COLO829 (cell line): ENCODE measurements at regions not wholly inside any gene's neighbourhood (a gene's known extent, or its start where the extent isn't known, plus 50 kb on each side); places are given as distances from the start of the nearest gene placed in this dataset.
"Not testable (repeated sequence)": the region's sequence is repeated elsewhere in the genome, so short reads cannot be mapped to it uniquely, and the experiment has no call there.

Experiments
- DNase-seq: peaks from one replicate; pipeline ENCODE4 v3.0.0; 2012; ENCODE audit warnings: low spot score

DNA sequence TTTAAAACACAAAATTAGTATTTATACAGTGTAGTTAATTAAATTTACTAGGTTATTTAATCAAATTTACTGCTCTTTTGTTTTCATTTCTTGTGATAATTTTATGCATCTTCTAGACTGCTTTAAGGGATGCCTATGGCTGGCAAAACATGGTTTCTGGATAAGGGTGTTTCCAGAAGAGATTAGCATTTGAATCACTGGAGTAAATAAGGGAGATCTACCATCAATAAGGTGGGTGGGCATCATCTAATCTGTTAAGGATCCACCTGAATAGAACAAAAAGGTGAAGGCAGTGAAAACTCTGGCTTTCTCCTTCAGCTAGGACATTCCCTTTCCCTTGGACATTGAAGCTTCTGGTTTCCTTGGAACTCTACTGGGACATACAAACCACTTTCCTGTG lies 146.2 kb upstream of the LAMA2 start:
- DNase-seq, result no peak

DNA sequence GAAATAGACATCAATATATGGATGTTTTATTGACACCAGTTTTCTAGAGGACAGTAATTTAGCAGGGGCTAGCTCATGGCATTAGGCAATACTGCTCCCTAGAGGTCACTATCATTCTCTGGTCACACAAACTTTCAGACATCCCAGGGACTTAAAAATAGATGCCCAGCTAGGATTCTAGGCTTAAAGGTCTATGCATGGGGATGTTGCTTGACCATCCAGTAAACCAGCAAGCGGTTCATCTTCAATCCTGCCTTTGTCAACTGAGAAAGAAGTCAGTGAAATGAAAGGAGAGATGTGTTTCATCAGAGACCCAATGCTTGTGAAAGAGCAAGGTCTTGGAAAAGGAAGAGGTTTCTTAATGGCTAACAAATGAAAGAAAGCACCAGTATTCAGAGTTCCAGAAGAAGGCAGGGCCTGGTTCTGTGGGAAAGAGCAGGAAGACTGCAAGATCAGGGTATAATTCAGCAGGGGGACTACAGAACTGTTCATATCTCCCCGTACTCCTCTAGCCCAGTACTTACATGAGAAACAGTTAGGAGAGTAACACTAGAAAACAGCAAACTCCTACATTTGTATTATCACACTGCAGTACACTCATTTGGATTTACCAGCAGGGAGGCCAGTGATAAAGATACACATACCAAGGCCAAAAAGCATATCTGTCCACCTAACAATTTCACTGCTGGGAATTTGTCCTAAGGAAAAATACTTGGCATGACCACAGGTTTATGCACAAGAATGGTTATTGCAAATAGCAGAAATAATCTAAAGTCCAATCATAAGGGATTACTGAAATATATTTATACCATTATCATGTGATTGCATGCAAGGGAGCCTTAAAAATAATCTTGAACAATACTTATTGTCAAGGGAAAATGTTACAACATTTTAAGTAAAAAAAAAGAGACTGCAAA lies 151.4 kb upstream of the LAMA2 start:
- peak; percentile 20 for DNase-seq

DNA sequence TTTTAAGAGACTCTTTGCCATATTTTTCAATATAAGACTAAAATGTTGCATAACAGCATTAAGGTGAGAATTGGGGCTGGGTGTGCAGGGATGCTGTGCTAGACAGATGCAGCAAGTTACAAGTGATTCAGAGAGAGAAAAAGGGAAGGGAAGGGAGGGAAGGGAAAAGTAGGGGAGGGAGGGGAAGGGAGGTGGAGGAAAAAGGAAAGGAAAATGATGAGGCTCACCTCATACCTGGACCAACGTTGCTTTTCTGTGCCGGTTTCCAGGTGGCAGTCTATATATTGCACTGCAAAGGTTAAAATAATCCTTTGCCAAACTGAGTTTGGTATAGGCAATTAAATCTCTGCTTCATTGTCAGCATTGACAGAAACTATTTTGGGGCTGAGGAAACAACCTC lies 155.4 kb upstream of the LAMA2 start:
- no peak for DNase-seq

DNA sequence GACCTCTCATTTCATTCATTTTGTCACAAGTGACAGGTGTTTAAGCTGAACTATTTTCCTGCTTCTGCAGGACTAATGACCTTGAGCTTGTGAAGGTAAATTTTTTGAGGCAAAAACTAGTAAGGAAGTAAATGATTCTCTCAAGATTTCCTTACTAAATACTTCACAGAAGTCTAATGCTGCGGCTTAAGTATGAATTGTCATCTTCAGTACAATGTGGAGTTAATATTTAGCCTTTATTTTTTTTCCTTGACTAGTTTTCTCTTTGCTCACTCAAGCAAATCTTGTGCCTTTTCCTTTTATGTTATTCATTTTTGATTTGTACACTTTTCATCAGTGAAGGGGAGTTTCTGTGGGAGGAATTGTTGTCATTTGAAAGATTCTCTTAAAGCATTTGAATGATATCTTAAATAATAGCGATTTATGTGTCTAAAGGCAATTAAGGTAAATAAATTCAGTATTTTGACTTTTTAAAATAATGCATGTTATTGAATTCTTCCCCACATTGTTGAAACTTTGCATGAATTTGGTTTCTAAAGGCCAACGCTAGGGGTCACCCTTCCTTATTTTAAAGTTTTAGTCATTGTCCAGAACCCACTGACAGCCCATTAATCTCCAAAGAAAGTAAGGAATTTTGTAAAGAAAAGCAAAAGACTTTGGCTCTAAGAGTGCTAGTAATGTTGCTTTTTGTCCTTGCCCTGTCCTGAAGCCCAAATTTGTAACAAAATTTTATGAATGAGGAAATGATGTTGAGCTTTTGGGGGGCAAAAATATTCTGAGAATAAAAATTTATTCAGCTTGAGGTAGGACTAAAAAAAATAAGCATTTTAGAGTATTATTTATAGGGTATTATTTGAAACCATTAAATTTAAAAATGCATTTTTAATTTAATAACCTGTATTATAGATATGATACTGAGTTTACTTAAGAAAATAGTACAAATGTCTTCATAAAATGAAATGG lies 157.4 kb upstream of the LAMA2 start:
- peak; percentile 29 for DNase-seq

DNA sequence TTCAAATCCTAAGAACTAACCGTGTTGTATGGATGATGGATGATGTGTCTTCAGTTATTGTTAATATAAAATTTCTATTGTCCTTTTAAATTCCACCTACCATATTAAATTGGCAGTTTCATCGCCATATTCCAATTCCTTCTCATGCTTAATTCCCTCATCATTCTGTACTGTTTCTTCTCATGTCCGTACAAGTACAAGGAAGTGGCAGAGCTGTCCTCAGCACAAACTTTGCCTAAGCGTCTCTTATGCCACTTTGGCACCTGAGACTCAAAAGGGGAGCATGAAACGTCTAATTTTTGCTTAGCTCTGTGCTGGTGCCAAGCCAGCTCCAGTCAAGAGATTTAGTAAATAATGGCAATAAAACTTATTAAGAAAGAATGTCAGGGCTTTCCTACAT lies 158.2 kb upstream of the LAMA2 start:
- DNase-seq, result no peak

DNA sequence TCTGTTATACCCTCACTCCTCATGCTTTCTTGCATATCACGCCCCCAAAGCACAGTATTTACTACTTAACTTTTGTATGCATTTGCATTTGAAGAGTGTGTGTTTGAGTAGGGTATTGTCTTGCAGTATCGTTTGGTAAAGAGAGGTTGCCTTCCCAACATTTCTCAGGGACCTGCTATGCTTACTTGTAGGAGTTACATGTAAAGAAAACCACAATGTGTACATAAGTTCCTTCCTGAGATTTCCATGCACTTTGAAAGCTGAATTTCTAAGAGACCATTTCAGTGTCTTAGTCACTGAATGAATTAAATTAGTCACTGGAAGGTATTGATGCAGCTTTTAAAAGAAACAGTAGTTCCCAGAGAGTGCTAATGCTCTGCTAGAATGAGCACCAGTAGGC lies 159.3 kb upstream of the LAMA2 start:
- no peak for DNase-seq

DNA sequence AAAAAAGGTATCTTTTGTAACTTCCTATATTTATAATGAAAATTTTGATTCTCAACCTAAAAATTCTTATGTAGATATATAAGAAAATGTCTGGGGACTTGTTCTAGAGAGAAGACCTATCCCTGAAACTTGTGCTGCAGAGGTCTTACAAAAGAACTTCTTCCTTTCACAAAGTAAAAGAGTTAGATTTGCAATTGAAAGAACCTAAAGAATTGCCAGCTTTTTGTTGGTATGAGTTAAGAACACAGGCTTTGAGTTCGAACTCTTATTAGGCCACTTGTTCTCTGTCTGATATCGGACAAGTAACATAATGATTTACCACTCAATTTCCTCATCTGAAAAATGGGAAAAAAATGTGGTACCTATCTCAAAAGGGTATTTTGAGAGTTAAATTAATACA lies 162.0 kb upstream of the LAMA2 start:
- DNase-seq, result no peak

DNA sequence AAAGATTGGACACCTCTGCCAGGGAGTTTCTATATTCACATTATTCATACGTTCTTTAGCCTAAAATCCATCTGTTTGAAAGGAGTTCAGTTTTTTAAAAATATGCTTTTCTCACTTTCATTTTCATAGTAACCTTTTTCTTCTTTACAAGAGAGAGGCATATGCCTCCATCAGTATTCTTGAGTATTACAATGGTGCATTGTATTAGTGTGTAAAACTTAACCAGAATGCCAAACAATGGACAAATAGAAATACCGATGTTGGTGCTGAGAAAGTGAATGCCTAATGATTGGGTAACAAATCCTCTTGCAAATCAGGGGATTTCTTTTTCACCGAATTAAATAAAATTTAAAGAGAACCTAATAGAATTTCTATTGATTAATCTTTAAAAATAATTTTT lies 163.2 kb upstream of the LAMA2 start:
- no peak for DNase-seq

DNA sequence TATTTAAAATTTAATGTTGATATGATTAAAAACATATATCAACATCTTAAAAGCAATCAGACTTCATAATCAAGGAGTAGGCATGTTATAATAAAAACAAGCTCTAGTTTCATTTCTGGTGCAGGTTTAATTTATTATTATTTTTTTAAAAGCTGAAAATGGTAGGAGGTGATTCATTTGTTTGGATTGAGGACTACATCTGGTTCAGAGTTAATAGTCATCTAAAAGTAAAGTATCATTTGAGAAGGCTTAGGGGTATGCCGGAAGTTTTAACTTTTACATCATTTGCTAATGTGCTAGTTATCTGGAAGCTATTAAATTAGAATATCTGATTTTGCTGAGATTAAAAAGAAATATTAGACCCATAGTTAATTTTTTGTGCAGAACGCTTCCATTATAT lies 169.5 kb upstream of the LAMA2 start:
- no peak for DNase-seq

DNA sequence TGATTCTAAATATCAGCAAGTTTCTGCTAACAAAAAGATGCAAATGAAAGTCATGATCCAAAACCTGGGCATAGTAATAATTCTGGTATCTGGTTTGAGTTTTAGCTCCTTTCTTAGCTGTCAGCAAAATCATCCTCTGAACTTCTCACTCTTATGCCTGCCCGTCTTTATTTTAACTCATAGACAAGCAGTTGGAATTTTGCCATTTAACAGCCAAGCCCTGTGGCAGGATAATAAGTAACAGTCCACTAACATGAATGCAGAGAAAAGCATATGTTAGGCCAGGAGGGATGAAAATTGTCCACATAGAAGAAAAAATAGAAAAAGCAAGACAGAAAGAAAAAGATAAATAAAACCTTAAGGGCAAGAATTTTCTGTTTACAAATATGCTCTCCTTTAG lies 170.0 kb upstream of the LAMA2 start:
- no peak for DNase-seq

DNA sequence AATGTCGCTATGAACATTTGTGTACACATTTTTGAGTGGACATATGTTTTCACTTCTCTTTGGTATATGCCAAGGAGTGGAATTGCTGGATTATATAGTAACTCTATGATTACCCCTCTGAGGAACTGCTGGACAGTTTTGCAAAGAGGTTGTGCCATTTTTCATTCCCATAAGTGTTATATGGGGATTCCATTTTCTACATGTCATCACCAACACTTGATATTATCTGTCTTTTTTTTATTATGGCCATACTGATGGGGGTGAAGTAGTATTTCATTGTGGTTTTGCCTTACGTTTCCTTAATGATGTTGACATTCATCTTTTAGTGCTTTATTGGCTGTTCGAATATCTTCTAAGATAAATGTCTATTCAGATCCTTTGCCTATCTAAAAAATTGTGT lies 171.8 kb upstream of the LAMA2 start:
- no peak for DNase-seq

DNA sequence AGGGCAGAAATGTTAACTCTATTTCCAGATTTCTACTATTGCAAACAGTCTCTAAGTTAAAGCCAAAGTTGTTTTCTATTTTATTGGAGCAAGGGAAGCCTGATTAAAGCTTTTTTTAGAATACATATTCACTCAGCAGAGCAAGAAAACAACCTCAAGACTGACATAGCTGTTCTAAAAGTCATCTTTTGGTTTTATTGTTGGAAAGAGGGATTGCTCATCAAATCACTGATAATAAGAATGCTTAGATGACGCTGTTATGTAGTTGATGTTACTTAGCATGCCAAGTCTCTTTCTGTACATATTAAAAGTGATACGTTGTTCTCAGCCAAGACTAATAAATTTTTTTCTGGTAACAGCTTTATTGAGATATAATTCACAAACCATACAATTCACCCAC lies 172.6 kb upstream of the LAMA2 start:
- DNase-seq, result no peak

DNA sequence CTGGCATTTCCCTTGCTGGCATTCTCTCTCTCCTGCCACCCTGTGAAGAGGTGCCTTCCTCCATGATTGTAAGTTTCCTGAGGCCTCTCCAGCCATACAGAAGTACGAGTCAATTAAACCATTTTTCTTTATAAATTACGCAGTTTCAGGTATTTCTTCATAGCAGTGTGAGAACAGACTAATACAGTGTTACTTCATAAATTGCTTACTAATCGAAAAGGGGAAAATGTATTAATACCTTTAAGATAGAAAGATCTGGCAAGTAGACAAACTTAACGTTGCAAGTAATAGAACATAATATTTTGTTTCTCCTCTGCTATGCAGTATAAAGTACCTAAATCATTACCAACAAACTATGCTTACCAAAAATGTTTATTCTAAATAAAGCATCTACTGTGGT lies 178.3 kb upstream of the LAMA2 start:
- no peak for DNase-seq

DNA sequence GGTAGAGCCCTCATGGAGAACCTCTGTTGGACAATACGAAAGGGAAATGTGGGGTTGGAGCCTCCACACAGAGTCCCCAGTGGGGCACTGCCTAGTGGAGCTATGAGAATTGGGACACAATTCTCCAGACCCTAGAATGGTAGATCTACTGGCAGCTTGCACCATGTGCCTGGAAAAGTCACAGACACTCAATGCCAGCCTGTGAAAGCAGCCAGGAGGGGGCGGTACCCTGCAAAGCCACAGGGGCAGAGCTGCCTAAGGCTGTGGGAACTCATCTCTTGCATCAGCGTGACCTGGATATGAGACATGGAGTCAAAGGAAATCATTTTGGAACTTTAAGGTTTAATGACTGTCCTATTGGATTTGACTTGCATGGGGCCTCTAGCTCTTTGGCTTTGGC lies 179.1 kb upstream of the LAMA2 start:
- not testable (repeated sequence) for DNase-seq

DNA sequence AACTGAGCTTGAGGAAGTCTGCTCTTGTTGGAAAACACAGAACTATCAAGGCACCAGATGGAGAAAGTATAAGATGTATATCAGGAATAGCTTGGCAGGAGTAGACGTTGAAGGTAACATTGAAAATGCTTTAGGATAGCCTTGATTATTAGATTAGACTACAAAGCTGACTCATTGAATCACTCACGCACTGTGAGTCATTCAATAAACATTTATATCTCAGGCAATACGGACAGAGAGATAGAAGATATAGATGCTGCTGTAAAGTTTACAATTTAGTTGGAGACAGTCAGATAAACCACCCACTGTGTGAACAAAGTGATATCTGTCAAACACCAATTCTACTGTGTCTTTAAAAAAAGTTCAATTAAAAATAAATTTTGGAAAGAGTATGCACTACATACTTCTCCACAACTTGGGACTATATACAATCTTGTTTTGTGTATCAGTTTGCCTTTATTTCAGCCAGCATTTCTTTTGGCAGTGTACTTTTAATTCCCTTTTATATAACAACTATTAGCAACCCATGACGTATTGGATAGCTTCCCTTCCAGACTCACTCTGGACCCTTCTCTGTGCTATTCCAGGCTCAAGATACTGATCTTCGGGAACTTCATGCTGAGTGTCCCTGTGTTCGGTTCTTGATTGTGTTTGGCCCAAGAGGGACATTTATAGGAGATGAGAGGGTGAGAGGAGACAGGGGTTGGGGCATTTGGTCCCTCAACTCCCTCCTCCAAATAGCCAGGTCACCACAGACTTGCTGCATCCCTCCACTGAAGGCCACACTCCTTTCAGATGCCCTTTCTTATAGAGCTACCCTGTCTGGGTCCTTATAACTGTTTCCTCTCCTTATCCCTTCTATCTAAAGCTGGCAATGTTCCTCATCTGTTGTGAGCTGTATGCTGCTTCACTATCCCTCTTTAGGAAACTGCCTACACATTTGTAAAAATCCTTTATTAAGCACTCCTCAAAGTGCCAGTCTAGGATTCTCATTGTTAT lies 176.6 kb upstream of the PTPRK start:
- peak; percentile 35 for DNase-seq

DNA sequence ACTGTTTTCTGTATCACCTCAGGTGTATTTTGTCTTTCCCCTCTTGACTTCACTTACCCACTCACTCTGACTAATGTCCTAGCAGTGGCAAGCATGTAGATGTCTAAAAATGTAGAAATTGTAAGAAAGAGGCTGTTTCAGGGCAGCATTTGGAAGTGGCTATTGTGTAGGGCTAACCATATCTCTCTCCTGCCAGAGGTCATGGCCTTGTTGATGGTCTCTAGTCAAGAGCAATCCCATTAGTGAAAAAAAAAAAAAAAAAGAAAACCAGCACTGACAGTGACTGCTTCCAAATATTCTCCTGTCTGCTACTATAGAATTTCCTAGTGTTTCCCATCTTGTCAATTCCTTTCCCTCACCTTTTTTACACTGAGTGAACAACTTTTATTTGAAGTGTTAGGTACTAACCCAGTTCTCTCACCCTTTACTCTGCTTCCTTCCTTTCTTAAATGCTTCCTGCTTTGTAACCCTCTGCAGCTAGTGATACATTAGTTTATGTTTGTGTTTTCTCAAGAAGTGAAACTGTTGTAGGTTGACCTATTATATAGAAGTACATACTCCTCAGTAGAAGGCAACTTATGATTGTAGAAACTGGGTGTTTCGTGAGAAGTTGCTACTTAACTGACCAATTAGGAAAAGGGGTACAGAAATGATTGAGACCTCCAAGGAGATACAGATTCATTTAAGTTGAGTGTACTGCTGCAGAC lies 174.1 kb upstream of the PTPRK start:
- no peak for DNase-seq

DNA sequence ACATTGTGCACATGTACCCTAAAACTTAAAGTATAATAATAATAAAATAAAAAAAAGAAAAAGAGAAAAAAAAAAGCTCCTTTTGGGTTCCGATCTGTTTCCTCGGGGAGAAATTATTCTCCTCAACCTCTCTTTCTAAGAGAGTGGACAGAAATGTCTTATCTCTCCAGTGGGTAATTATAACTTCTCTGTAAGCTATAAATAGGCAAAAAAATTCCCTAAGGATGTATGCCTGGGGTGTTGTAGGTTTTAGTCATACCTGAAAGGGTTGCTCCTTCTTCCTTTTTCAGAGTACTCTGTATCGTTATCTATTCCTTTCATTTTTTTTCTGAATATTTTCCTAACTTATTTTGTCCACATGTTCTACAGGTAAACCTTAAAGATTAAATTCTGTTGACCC lies 169.7 kb upstream of the PTPRK start:
- DNase-seq, result no peak

DNA sequence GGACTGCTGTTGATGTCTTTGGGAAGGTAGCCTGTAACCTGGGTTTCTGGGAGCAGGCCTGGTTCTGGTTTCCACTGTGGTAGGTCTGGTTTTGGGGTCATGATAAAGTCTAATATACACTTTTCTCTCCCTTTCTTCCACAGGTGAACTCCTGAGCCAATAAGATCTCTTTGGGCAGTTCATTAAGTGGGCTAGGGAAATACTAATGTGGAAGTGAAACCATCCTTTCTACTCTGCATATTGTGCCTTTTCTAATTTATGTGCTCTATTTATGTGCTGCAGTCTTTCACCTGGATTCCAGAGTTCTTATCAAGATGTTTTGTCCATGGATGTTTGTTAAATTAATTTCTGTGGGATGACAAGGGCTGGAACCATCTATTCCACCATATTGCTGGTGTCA lies 165.7 kb upstream of the PTPRK start:
- no peak for DNase-seq

DNA sequence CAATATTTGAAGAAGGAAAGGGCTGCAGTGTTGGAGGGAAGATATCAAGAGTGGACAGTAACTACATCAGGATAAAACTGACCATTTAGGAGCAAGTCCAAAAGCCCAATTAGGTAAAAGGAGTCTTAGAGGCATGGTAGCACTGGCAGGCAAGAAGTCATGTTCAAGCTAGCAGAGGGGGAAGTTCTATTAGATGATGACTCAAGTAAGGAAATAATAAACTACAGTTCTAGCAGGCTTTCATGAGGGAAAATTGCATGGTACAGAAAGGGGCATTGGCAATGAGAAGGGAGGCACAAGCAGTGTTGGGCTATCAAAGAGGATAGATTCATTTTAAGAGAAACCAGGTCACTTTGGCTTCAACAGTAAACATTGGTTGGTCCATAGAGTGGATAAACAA lies 156.1 kb upstream of the PTPRK start:
- DNase-seq, result no peak

DNA sequence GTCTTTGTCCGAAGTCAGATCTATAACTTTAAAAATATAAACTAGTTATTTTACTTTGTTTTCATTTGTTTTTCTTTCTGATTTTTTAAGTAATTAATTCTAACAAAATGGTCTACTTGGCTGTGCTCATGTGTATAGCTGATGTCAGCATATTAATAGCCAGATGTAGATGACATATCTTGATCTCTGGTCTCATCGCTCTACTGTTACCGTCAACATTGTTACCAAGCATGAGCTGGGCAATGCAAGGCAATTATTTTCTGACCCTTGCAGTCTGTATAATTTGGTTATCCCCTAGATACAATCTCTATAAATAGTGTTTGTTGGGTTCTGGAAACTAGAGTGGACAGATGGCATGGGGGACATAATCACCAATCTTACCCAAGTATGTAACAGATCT lies 151.6 kb upstream of the PTPRK start:
- DNase-seq, result no peak

DNA sequence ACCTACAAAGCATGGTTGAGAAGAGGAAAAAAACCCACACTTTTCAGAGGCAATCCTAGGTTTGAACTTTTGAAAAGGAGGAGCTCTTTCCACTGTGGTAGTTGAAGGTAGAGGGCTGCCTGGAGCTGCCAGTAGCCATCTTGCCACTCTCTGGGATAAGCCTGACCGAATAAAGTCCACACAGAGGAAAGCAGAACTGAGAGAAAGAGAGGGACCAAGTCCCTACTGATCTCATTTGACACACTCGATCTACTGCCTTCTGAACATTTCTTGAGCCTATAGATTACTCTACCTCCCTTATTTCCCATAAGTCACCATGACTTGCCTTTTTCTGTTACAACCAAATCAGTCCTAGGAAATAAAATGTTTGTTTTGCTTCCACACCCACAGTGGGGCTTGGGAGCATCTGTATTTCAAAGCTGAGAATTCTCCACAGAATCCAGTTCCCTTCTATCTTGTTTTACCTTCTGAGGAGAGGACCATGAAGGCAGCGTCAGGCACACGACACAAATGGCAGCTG lies 147.0 kb upstream of the PTPRK start:
- DNase-seq, result no peak
